ENCODE measurements at regions not wholly inside any gene's neighbourhood (a gene's known extent, or its start where the extent isn't known, plus 50 kb on each side); places are given as distances from the start of the nearest gene placed in this dataset.

DNA sequence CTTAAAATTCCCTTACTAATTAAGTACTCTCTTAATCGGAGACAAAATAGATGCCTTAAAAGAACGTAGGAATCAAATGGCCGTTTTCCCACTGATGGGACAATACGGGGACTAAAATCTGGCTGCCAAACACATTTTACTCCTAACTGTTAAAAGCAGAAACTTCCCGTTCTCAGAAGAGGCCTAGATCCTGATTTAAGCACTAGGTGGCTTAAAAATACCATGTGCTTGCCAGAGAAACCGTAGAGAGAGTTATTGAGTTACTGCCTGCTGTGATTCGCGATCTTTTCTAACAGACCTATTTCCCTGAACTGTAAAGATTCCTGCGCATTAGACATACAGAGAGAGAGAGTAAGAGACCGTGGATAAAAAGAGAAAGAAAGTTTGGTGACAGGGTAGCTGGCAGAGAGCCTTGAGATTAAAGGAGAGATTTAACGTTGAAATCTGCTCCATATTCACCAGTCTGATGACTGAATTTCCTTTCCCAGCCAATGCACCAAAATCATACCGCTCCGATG is 54.4 kb upstream of the STUM start:
- POLR2A ChIA-PET = no interaction called here
- Histone ChIP-seq H3K27ac (ENCODE audit: extremely low read depth, low read depth, low read length) (no peak overlapping the region), H3K36me3 (ENCODE audit: control insufficient read depth in 2 of 2, insufficient read depth in 1 of 2, low read length in 2 of 2) (no peaks in the 10 kb centered on the region), H3K4me3 (ENCODE audit: low read depth, low read length) (no peak overlapping the region), H3K4me1 (ENCODE audit: control insufficient read depth, insufficient read depth, low read length) (0 out of 2 replicates have a peak, but pooled peaks cover 3% of the 10 kb centered on the region), H3K9me3 (ENCODE audit: control insufficient read depth, insufficient read depth, low read depth, low read length) (no peaks in the 10 kb centered on the region)
- no peak for TF ChIP-seq ZNF830 (tag by site-specific recombination; IDR thresholded peaks at IDR 0.05; ENCODE audit: low read depth)
- TF ChIP-seq ZNF311 (tag by site-specific recombination; IDR thresholded peaks at IDR 0.05; ENCODE audit: borderline replicate concordance) = no peak
- TF ChIP-seq, protein P1, sequence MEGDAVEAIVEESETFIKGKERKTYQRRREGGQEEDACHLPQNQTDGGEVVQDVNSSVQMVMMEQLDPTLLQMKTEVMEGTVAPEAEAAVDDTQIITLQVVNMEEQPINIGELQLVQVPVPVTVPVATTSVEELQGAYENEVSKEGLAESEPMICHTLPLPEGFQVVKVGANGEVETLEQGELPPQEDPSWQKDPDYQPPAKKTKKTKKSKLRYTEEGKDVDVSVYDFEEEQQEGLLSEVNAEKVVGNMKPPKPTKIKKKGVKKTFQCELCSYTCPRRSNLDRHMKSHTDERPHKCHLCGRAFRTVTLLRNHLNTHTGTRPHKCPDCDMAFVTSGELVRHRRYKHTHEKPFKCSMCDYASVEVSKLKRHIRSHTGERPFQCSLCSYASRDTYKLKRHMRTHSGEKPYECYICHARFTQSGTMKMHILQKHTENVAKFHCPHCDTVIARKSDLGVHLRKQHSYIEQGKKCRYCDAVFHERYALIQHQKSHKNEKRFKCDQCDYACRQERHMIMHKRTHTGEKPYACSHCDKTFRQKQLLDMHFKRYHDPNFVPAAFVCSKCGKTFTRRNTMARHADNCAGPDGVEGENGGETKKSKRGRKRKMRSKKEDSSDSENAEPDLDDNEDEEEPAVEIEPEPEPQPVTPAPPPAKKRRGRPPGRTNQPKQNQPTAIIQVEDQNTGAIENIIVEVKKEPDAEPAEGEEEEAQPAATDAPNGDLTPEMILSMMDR (tag by site-specific recombination; IDR thresholded peaks at IDR 0.05) = no peak
- TF ChIP-seq, protein P2, sequence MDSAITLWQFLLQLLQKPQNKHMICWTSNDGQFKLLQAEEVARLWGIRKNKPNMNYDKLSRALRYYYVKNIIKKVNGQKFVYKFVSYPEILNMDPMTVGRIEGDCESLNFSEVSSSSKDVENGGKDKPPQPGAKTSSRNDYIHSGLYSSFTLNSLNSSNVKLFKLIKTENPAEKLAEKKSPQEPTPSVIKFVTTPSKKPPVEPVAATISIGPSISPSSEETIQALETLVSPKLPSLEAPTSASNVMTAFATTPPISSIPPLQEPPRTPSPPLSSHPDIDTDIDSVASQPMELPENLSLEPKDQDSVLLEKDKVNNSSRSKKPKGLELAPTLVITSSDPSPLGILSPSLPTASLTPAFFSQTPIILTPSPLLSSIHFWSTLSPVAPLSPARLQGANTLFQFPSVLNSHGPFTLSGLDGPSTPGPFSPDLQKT (IDR thresholded peaks at IDR 0.05; ENCODE audit: borderline replicate concordance, low read depth, low read length) = no peak
- TF ChIP-seq ZNF24 (tag by site-specific recombination; IDR thresholded peaks at IDR 0.05) = no peak
- TF ChIP-seq, protein P3, sequence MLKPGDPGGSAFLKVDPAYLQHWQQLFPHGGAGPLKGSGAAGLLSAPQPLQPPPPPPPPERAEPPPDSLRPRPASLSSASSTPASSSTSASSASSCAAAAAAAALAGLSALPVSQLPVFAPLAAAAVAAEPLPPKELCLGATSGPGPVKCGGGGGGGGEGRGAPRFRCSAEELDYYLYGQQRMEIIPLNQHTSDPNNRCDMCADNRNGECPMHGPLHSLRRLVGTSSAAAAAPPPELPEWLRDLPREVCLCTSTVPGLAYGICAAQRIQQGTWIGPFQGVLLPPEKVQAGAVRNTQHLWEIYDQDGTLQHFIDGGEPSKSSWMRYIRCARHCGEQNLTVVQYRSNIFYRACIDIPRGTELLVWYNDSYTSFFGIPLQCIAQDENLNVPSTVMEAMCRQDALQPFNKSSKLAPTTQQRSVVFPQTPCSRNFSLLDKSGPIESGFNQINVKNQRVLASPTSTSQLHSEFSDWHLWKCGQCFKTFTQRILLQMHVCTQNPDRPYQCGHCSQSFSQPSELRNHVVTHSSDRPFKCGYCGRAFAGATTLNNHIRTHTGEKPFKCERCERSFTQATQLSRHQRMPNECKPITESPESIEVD (tag by site-specific recombination; IDR thresholded peaks at IDR 0.05) = no peak
- TF ChIP-seq ZNF114 (tag by site-specific recombination; IDR thresholded peaks at IDR 0.05) = no peak
- TF ChIP-seq ZSCAN30 (tag by site-specific recombination; IDR thresholded peaks at IDR 0.05) = no peak
- TF ChIP-seq ZNF324 (tag by site-specific recombination; IDR thresholded peaks at IDR 0.05) = no peak
- TF ChIP-seq ZNF394 (tag by site-specific recombination; IDR thresholded peaks at IDR 0.05; ENCODE audit: borderline replicate concordance) = no peak
- CTCF ChIA-PET = no interaction called here

DNA sequence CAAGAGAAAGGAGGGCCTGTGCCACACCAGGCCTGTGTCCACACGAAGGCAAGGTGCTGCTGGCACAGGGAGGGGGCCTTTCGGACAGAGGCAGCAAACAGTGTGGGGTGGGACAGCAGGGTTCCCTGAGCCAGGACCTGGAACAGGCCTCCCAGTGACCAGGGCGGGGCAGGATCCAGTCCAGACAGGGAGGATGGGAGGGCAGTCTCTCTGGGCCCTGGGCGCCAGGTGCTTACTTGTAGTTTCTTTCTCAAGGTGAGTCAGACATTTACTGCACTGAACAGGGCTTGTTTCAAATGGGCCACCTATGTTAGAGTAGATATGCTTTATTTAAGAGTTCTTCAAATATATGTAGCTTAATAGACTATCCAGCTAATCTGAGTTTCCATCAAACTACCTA is 52.8 kb upstream of the STUM start:
- H3K4me1 ChIP-seq (ENCODE audit: control insufficient read depth, insufficient read depth, low read length) = no peaks in the 10 kb centered on the region
- 0 out of 2 replicates have a peak, but pooled peaks have one; percentile 16 for TF ChIP-seq ZIC2 (tag by site-specific recombination; IDR thresholded peaks at IDR 0.05)
- TF ChIP-seq, protein P4, sequence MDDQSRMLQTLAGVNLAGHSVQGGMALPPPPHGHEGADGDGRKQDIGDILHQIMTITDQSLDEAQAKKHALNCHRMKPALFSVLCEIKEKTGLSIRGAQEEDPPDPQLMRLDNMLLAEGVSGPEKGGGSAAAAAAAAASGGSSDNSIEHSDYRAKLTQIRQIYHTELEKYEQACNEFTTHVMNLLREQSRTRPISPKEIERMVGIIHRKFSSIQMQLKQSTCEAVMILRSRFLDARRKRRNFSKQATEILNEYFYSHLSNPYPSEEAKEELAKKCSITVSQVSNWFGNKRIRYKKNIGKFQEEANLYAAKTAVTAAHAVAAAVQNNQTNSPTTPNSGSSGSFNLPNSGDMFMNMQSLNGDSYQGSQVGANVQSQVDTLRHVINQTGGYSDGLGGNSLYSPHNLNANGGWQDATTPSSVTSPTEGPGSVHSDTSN (CRISPR knock-in tag; IDR thresholded peaks at IDR 0.05) = no peak
- H3K27ac ChIP-seq (ENCODE audit: extremely low read depth, low read depth, low read length) = no peak overlapping the region
- no peak overlapping the region for H3K4me3 ChIP-seq (ENCODE audit: low read depth, low read length)
- H3K9me3 ChIP-seq (ENCODE audit: control insufficient read depth, insufficient read depth, low read depth, low read length) = no peaks in the 10 kb centered on the region
- POLR2A ChIA-PET = no interaction called here
- CTCF ChIA-PET = interaction anchor here (1.0 kb wide), 1 partner anchor 12 kb away, joined by 3 read pairs; no protein-coding TSS in a partner anchor
- no peaks in the 10 kb centered on the region for H3K36me3 ChIP-seq (ENCODE audit: control insufficient read depth in 2 of 2, insufficient read depth in 1 of 2, low read length in 2 of 2)

DNA sequence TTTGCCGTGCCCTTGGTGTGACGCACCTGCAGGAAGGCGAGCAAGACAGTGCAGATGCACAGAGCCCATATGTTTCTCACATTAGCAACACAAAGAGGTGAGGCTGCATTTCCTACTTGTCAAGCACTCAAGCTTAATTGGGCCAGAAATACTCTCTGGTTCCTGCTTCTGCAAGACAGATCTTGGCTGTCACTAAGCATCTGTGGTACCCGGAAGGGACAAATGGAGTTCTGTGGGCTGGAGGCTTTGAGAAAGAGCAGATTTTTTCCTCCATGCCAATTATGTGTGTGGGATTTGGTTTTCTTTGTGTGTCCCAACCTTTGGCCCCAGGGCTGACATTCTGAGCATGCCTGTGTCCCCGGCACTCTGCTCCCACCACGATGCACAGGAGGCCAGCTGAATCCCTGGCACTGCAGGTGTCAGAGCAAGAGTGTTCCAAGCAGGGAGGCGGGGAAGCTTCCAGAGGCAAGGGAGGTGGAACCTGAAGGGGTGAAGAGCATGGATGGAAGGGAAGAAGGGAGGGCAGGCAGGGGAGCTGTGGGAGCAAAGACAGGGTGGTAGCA is 52.0 kb upstream of the STUM start:
- Histone ChIP-seq H3K36me3 (ENCODE audit: control insufficient read depth in 2 of 2, insufficient read depth in 1 of 2, low read length in 2 of 2) (no peaks in the 10 kb centered on the region), H3K27ac (ENCODE audit: extremely low read depth, low read depth, low read length) (no peak overlapping the region), H3K4me1 (ENCODE audit: control insufficient read depth, insufficient read depth, low read length) (no peaks in the 10 kb centered on the region), H3K9me3 (ENCODE audit: control insufficient read depth, insufficient read depth, low read depth, low read length) (no peaks in the 10 kb centered on the region), H3K4me3 (ENCODE audit: low read depth, low read length) (no peak overlapping the region)
- CTCF ChIA-PET = interaction anchor here (0.7 kb wide), 1 partner anchor 79 kb away, joined by 3 read pairs; no protein-coding TSS in a partner anchor
- TF ChIP-seq HOXC10 (CRISPR knock-in tag; IDR thresholded peaks at IDR 0.05) = no peak
- 0 out of 2 replicates have a peak, but pooled peaks have one; percentile 16 for TF ChIP-seq ZNF664 (tag by site-specific recombination; IDR thresholded peaks at IDR 0.05)
- peak; percentile 10; the same call in 1 of the 2 replicates for TF ChIP-seq EGR2 (tag by site-specific recombination; IDR thresholded peaks at IDR 0.05; ENCODE audit: low read depth)
- POLR2A ChIA-PET = no interaction called here
